ENCODE measurements at regions not wholly inside any gene's neighbourhood (a gene's known extent, or its start where the extent isn't known, plus 50 kb on each side); places are given as distances from the start of the nearest gene placed in this dataset.
"Not testable (repeated sequence)": the region's sequence is repeated elsewhere in the genome, so short reads cannot be mapped to it uniquely, and the experiment has no call there.

- not testable (repeated sequence) for H3K36me3 ChIP-seq (replicated peaks; ENCODE audit: control insufficient read depth, insufficient read depth, low read length)
Observed at GRCh38 chr6:58055465-58056176, 738.2 kb downstream of the PRIM2 start.

GRCh38 chr6:58059701-58060100 lies 742.3 kb downstream of the PRIM2 start:
- not testable (repeated sequence) for H3K27me3 ChIP-seq (ENCODE audit: control insufficient read depth, insufficient read depth, low read length); H3K4me3 ChIP-seq (ENCODE audit: insufficient read depth, low read depth, low read length); H3K36me3 ChIP-seq (replicated peaks; ENCODE audit: control insufficient read depth, insufficient read depth, low read length); DNase-seq

More at GRCh38 chr6:58055465-58056176, 738.2 kb downstream of the PRIM2 start:
- not testable (repeated sequence) for H3K4me3 ChIP-seq (ENCODE audit: insufficient read depth, low read depth, low read length); DNase-seq; H3K27me3 ChIP-seq (ENCODE audit: control insufficient read depth, insufficient read depth, low read length)

- DNase-seq = not testable (repeated sequence)
Observed at GRCh38 chr6:58063542-58063941, 746.1 kb downstream of the PRIM2 start.

DNA sequence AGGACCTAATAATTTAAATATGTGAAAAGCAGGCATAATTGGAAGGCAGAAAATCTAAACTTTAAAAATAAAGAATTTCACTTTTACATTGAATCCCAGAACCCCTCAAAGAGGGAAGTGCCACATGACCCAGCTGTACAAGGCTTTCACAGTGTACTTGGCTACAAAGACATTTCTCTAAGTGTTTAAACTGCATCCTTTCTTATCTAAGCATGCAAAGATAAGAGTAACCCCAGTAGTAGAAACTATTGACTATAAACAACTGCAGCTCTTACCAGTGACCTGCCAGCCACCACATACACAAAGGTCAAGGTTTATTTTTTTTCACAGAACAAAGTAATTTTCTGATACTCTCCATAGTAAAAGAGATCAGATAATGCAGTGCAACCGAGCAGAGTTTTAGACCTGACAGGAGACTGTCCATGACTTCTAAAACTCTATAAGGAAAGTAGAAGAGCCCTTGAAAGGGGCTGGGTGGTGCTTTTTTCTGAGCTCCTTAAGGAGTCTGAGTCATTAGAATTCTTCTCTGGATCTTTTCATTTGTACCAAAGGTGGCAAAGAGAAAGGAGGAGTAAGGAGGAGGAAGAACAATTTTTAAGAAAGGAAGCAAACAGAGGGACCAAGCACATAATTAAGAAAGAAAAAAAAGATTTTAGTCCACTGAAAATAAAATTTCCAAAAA lies 750.6 kb downstream of the PRIM2 start:
- H3K27me3 ChIP-seq (ENCODE audit: control insufficient read depth, insufficient read depth, low read length); H3K36me3 ChIP-seq (replicated peaks; ENCODE audit: control insufficient read depth, insufficient read depth, low read length); DNase-seq; H3K4me3 ChIP-seq (ENCODE audit: insufficient read depth, low read depth, low read length): not testable (repeated sequence)

More at GRCh38 chr6:58063542-58063941, 746.1 kb downstream of the PRIM2 start:
- H3K36me3 ChIP-seq (replicated peaks; ENCODE audit: control insufficient read depth, insufficient read depth, low read length); H3K4me3 ChIP-seq (ENCODE audit: insufficient read depth, low read depth, low read length); H3K27me3 ChIP-seq (ENCODE audit: control insufficient read depth, insufficient read depth, low read length): not testable (repeated sequence)

DNA sequence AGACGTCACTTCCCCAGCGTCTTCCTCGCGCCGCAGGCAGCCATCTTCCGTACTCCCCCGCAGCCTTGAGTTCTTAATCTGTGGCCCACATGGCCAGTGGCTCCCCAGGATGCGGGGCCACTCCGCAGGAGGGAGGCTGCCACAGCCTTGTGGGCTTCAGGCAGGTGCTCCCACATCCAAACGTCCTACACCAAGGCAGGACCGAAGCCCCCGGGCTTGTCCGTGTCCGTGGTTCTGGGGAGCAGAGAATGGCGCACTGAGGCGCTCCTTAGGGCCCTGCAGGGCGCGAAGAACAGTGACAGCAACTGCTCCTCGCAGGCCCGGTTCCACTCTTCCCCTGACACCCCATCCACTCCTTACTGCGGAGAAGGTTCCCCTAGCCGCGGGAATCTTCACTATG lies 755.8 kb downstream of the PRIM2 start:
- Histone ChIP-seq H3K4me3 (ENCODE audit: insufficient read depth, low read depth, low read length) (no peak overlapping the region), H3K36me3 (replicated peaks; ENCODE audit: control insufficient read depth, insufficient read depth, low read length) (no peaks in the 10 kb centered on the region), H3K27me3 (ENCODE audit: control insufficient read depth, insufficient read depth, low read length) (no peaks in the 10 kb centered on the region)
- DNase-seq = peak; percentile 4

DNA sequence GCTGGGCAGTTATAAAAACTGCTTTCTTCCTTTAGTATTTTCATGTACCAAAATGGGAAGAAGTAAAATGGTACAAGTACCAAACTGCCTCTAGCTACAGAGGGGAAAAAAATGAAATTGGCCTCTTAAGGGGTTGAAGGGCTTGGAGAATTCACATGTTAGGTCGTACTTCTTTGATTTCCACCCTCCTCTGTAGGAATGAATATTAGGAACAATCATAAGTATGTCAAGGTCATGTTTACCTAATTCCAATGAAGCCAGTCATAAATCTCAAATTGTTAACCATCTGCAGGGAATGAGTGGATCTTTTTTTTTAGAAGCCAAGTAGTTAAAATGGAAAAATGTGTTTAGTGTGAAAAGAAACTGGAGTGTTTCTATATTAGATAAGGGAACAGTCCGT lies 772.6 kb downstream of the PRIM2 start:
- not testable (repeated sequence) for H3K36me3 ChIP-seq (replicated peaks; ENCODE audit: control insufficient read depth, insufficient read depth, low read length); H3K4me3 ChIP-seq (ENCODE audit: insufficient read depth, low read depth, low read length); H3K27me3 ChIP-seq (ENCODE audit: control insufficient read depth, insufficient read depth, low read length); DNase-seq

- not testable (repeated sequence) for H3K36me3 ChIP-seq (replicated peaks; ENCODE audit: control insufficient read depth, insufficient read depth, low read length); H3K4me3 ChIP-seq (ENCODE audit: insufficient read depth, low read depth, low read length); DNase-seq; H3K27me3 ChIP-seq (ENCODE audit: control insufficient read depth, insufficient read depth, low read length)
Observed at GRCh38 chr6:58097251-58097650, 779.8 kb downstream of the PRIM2 start.

DNA sequence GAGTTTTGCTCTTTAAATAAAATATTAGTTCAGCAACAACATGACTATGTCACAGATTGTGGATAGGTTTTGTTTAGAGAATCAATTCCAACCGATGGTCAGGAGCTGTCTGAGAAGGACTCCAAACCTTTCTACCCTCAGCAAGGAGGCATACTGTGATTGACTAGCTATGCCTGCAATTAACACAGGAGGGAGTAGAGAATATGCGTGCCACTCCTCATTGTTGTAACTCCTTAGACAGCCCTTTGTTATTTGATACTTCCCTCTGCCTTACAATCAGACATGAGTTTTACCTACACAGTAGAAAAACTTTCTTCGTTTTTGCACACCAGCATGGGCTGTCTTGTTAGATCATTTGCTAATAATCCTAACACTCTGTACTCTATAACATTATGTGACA lies 796.5 kb downstream of the PRIM2 start:
- Histone ChIP-seq H3K4me3 (ENCODE audit: insufficient read depth, low read depth, low read length) (no peak overlapping the region), H3K36me3 (replicated peaks; ENCODE audit: control insufficient read depth, insufficient read depth, low read length) (no peaks in the 10 kb centered on the region), H3K27me3 (ENCODE audit: control insufficient read depth, insufficient read depth, low read length) (no peaks in the 10 kb centered on the region)
- peak; percentile 16 for DNase-seq

DNA sequence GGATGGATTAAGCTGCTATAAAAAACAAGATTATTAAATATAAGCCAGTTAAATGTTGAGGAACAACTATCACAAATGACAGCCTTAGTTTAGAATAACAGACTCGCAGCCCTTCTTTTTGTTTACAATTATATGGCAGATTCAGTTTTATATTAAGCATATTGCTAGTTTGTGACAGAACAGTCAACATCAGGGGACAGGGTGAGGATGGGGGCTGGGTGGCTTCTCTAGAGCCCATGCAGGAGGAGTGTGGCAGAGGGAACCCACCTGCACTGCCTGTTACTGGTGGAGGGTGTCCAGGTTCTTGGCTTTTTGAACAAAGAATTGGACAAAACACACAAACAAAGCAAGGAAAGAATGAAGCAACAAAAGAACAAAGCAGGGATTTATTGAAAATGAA lies 799.7 kb downstream of the PRIM2 start:
- not testable (repeated sequence) for H3K4me3 ChIP-seq (ENCODE audit: insufficient read depth, low read depth, low read length); DNase-seq; H3K36me3 ChIP-seq (replicated peaks; ENCODE audit: control insufficient read depth, insufficient read depth, low read length); H3K27me3 ChIP-seq (ENCODE audit: control insufficient read depth, insufficient read depth, low read length)

- not testable (repeated sequence) for H3K27me3 ChIP-seq (ENCODE audit: control insufficient read depth, insufficient read depth, low read length); H3K36me3 ChIP-seq (replicated peaks; ENCODE audit: control insufficient read depth, insufficient read depth, low read length); H3K4me3 ChIP-seq (ENCODE audit: insufficient read depth, low read depth, low read length); DNase-seq
Observed at GRCh38 chr6:58121616-58122015, 804.2 kb downstream of the PRIM2 start.

DNA sequence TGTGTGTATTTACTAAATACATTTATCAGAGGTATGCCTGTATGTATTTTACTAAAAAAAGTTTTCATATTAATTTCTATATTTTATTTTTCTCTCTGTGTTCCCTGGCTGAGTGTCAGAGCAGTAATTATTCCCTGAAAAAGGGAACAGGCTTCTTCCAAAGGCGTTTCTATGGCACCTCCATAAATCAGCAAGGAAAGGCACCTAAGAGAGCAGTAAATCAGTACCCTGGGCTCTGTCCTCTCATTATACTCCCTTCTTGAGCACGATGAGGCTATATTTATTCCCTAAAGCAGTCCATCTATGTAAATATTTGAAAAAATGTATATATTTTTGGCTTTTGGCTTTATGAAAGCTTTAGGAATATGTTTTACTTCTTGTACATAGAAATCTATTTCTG lies 806.3 kb downstream of the PRIM2 start:
- not testable (repeated sequence) for H3K36me3 ChIP-seq (replicated peaks; ENCODE audit: control insufficient read depth, insufficient read depth, low read length); H3K27me3 ChIP-seq (ENCODE audit: control insufficient read depth, insufficient read depth, low read length); H3K4me3 ChIP-seq (ENCODE audit: insufficient read depth, low read depth, low read length); DNase-seq

- DNase-seq; H3K4me3 ChIP-seq (ENCODE audit: insufficient read depth, low read depth, low read length); H3K27me3 ChIP-seq (ENCODE audit: control insufficient read depth, insufficient read depth, low read length); H3K36me3 ChIP-seq (replicated peaks; ENCODE audit: control insufficient read depth, insufficient read depth, low read length): not testable (repeated sequence)
Observed at GRCh38 chr6:58128549-58128948, 811.1 kb downstream of the PRIM2 start.

- H3K27me3 ChIP-seq (ENCODE audit: control insufficient read depth, insufficient read depth, low read length); H3K4me3 ChIP-seq (ENCODE audit: insufficient read depth, low read depth, low read length); DNase-seq; H3K36me3 ChIP-seq (replicated peaks; ENCODE audit: control insufficient read depth, insufficient read depth, low read length): not testable (repeated sequence)
Observed at GRCh38 chr6:58129098-58129497, 811.7 kb downstream of the PRIM2 start.

- not testable (repeated sequence) for H3K4me3 ChIP-seq (ENCODE audit: insufficient read depth, low read depth, low read length); DNase-seq; H3K27me3 ChIP-seq (ENCODE audit: control insufficient read depth, insufficient read depth, low read length)
Observed at GRCh38 chr6:58139746-58140145, 822.3 kb downstream of the PRIM2 start.

DNA sequence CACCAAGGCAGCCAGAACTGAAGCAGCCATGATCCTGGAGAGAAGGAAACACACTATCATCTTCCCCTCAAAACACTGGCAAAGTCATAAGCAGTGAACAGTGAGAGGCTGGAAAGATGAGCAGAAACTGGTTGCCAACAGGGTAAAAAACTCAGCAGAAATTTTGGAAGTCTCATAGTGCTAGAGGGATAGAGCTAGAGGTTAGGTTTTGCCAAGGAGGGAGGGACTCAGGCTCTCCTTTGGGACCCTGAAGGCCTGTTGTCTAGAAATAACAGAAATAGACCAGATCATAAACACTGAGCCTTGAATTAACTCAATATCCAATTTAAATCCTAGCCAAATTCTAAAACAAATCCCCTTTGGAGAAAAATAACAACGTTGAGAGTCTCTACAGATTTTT lies 853.6 kb downstream of the PRIM2 start:
- H3K4me3 ChIP-seq (ENCODE audit: insufficient read depth, low read depth, low read length); H3K36me3 ChIP-seq (replicated peaks; ENCODE audit: control insufficient read depth, insufficient read depth, low read length); H3K27me3 ChIP-seq (ENCODE audit: control insufficient read depth, insufficient read depth, low read length); DNase-seq: not testable (repeated sequence)

More at GRCh38 chr6:58139746-58140145, 822.3 kb downstream of the PRIM2 start:
- not testable (repeated sequence) for H3K36me3 ChIP-seq (replicated peaks; ENCODE audit: control insufficient read depth, insufficient read depth, low read length)

Data from H7 (cell line).